HG03108 (cell line): ENCODE measurements at regions not wholly inside any gene's neighbourhood (a gene's known extent, or its start where the extent isn't known, plus 50 kb on each side); places are given as distances from the start of the nearest gene placed in this dataset.

ENCODE experiments used
- ATAC-seq: cut with Tn5 transposase; IDR thresholded peaks from one replicate; pipeline ENCODE4 v1.9.1; 2021; ENCODE audit warnings: moderate library complexity; ENCODE audit not compliant: unreplicated experiment

DNA sequence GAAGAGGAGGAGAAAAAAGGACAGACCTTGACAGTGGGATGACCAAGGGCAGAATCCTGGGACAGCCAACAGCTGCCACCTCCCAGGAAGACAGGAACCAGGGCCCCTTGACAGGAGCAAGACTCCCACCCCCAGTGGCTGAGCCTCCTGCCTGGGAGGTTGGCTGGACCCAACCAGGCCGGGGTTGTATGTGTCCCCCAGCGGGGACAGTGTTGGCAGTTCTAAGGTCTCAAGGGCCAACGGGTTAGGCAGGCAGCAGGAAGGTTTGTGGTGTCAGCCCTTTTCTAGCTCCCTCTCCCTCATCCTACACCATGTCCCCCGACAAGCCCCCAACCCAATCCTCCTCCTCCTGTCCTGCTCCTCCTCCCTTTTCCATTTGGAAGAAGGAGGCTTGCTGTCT is 126.2 kb downstream of the MRM1 start:
- no peak for ATAC-seq

DNA sequence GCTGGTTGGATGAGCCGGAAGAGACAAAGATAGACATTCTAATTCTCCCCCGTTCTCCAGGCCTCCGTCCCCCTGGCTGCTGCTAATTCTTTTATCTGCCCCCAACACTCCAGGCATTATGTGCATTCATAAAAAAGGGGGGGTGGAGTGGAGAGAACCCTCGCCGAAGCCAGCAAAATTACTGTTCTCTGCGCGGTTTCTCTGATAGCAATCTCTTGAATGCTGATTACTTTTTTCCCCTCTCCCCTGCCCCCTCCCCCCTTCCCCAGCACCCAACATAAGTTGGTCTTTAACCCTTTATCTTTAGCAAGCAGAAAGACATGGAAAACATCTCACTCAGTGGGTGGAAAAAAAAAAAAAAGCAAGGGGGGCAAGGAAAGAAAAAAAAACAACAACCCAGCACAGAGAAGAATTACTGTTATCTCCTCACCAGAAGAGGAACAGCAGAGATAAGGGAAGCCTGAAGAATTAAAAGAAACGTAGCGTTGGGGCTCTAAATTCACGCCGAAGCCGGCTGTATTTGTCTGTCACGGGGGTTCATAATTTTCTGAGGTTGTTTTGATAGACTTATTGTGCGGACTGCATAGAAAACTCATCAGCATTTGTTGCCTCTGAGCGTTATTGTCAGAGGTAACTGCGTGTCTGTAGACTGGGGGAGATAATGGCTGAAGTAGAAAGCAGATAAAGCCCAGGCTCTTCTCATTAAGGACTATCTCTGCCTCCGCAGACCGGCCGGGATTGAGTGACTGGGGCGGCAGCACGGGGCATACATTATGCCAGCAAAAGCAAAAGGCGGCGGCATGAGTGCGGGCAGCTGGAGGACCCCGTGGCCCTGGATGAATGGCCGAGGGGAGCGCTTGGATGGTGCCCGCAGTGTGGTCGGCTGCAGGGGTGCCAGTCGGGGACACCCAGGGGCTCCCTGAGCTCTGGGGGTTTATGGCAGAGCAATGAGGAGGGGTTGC is 126.9 kb downstream of the MRM1 start:
- ATAC-seq = no peak

DNA sequence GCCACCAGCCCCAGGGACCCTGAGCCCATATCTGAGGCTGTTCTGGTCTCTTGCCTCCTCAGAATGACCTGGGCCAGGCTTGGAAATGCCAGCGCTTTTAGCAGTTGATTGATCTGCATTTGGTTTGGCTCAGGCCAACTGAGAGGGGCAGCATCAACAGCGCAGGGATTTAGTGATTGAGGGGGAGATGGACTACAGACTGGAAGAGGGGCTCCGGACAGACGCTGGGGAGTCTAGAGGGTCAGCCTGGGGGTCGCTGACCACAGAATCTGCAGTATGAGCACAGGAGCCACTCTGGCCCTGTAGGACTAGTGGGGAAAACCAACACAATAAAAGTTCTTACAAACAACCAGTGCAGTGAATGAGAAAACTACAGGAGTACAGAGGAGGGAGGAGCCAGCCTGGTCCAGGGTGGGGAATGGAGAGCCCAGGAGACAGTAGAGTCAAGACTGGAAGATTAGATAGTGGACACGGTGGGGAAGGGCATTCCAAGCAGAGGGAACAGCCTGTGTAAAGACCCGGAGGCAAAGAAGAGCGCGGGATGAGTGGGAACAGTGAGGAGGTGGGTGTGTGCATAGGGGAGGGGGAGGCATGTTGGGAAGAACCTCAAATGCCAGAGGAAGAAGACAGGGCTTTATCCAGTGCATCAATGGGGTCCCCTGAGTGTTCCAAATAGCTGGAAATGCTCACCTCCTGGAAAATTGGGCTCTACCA is 128.9 kb downstream of the MRM1 start:
- ATAC-seq = no peak

DNA sequence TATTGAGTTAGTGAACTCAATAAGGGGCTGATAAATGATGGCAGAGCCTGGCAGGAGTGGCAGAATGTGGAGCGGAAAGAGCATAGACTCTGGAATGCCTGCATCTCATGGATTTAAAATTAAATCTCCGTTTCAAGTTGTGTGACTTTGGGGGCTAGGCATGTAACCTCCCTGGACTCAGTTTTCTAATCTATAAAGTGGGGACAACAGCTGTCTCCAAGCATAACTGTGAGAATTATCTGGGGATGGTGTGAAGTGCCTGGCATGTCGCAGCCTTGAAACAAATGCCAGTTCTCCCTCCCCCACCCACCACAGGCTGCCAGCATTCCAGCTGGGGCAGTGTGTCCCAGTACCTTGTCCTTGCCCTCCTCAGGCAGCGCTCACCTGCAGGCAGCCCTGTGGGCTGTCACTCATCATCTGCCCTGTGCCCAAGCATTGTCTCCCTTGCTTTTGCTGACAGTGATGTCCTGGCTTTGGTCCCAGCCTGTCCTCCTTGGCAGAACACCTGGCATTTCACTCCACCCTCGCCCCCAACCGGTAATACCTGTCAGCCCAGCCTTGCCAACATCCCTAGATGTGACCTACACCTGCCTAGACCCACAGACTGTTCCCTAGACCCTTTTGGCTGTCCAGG is 129.6 kb downstream of the MRM1 start:
- ATAC-seq = no peak

DNA sequence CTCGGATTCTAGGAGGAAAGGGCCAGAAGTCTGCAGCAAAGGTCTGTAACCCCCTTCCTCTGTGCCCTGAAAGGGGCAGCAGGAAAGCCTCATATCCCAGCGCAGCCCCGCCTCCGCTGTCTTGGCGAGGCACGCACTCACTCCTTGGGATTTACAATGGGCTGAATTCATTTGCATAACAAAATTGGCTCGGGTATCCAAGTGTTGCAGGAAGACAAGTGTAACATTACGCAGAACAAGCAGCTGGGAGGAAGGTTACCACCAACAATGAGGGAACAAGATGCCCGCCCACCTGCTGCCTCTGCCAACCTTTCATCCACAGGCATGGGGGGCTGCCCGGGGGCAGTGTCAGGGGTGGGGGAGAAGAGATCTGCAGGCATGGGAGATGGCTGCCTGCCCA is 130.4 kb downstream of the MRM1 start:
- ATAC-seq = no peak

DNA sequence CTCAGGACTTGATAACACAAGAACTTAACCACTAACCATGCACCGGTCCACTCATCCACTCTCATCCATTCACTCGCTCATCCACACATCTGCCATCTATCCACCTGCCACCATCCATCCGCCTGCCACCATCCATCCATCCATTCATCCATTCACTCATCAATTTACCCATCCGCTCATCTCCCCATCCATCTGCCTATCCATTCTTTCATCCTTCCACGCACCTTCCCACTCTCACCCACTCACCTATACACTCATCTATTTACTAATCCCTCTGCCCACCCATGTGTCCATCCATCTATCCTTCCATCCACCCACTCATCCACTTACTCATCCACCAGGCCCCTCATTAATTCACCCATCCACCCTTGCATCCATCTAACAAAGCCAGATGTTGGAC is 131.0 kb downstream of the MRM1 start:
- no peak for ATAC-seq

DNA sequence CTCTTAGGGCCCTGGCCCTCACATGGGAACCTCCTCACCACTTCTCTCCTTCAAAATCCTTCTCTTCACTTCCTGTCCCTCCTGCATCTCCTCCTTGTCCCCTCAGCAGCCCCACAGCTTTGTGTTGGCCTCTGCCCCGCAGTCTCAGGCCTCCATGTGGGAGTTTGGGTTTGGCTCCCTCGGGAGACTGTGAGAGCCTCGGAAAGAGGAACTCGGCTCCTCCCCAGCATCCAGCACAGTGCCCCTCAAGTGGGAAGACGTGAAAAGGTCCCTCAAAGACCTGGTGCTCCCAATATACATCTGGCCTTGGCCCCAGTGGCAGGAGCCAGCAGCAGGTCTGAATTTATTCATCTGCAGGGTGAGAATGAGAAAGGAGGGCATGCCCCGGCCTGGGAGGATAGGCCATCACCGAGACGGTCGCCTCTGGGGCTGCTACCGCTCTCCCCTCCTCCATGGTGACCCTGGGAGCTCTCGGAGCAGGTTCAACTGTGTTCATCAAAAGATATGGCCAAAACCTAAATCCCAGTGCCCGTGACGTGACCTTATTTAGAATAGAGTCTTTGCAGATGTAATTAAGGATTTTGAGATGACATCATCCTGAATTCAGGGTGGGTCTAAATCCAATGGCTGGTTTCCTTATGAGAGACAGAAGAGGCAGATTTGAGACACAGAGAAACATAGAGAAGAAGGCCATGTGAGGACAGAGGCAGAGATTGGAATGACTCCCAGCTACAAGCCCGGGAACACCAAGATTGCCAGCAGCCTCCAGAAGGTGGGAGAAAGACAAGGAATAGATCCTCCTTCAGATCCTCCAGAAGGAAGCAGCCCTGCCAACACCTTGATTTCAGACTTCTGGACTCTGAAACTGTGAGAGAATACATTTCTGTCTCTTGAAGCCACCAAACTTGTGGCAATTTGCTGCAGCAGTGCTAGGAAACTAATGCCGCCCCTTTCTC is 135.1 kb downstream of the MRM1 start:
- no peak for ATAC-seq

DNA sequence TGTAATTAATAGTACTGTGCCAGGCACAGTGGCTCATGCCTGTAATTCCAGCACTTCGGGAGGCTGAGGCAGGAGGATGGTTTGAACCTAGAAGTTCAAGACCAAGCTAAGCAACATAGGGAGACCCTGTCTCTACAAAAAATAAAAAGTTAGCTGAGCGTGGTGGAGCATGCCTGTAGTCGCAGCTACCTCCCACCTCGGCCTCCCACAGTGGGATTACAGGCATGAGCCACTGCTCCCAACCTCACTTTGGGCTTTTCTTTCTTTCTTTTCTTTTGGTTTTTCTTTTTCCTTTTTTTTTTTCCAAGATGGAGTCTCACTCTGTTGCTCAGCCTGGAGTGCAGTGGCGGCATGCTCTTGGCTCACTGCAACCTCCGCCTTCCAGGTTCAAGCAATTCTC is 137.8 kb downstream of the MRM1 start:
- ATAC-seq = no peak

DNA sequence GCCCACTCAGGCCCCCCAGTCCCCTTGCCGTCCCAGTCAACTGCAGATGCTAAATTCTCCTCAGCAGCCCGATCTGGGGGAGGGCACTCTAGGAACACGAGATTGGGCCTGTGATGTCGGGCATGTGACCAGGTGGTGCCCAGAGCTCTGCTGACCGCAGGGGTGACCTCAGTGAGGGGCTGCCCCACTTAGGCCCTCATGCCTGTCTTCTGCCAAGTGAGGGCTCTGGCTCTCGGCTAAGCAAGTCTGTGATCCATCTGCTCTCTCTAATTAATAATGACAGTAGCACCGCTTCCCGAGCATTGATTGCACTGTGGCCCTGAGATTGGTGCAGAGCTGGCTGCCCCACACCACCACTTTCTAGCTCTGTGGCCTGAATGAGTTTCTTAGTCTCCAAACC is 138.8 kb downstream of the MRM1 start:
- no peak for ATAC-seq

DNA sequence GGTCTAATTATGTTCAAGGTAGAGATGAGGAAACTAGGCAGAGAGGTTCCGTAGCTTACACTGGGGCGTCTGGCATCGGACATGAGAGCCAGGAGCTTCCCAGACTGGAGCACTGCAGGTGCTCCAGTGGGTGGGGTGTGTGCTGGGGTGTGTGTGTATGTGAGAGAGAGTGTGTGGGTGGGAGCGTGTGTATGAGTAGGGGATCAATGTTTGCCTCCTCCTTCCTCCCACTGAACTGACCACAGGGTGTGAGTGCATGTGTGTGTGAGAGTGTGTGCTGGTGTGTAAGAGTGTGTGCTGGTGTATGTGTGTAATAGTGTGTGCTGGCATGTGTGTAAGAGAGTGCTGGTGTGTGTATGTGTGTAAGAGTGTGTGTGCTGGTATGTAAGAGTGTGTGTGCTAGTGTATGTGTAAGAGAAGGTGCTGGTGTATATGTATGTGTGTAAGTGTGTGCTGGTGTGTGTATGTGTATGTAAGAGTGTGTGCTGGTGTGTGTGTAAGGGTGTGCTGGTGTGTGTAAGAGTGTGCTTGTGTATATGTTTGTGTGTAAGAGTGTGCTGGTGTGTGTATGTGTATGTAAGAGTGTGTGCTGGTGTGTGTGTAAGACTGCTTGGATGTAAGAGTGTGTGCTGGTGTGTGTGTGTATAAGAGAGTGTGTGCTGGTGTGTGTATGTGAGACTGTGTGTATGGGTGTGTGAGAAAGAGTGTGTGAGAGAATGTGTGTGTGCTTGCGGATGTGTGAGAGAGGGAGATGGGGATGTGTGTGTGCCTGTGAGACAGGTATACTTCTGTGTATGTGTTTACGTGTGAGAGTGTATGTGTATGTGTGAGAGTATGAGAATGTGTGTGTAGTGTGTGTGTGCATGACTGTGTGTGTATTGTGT is 139.9 kb downstream of the MRM1 start:
- ATAC-seq = no peak

DNA sequence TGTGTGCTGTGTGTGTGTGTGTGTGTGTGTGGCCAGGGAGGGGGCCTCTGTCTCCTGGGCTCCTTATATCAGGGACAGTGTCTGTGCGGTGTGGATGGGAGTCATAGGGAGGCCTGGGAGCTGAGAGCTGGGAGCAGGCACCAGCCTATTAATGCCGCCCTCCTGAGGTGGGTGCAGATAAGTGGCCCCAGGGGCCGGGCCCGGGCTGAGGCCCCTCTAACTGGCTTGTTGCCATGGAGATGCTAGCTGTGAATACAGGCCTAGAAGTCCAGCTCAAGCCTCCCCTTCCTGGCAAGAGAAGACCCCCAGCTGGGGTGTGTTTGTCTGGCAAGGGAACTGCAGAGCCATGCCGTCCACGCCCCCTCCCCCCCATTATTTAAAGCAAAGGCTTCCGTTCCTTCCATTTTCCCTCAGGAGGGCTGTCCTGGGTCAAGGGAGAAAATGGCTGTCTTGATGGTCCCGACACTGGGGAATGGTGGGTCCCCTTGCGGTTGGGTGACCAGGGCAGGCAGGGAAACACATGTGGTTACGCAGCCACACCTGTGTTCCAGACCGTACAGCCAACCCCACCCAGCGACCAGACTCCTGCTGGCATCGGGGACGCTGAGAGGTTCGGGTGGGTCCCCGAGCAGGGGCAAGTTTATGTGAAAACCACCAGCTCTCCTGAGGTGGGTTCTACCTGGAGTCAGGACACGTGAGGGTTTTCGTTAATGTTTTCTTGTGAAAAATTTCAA is 141.1 kb downstream of the MRM1 start:
- ATAC-seq = no peak

DNA sequence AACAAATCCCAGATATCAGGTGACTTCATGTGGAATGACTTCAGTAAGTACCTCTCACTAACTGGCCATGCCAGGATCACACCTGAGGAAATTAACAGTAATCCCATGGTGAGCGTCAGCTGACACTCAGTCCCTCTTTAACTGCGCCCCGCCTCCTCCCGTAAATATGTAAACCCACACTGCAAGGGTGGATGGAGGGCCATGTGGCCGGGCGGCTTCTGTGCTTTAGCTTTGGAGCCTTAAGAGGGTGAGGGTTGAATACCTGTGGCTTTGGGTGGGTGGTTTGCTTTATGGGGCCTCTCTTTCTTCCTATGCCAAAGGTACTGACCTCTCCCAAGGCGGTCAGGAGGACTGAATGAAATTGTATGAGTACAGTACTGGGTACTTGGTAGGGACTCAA is 141.7 kb downstream of the MRM1 start:
- ATAC-seq = no peak

DNA sequence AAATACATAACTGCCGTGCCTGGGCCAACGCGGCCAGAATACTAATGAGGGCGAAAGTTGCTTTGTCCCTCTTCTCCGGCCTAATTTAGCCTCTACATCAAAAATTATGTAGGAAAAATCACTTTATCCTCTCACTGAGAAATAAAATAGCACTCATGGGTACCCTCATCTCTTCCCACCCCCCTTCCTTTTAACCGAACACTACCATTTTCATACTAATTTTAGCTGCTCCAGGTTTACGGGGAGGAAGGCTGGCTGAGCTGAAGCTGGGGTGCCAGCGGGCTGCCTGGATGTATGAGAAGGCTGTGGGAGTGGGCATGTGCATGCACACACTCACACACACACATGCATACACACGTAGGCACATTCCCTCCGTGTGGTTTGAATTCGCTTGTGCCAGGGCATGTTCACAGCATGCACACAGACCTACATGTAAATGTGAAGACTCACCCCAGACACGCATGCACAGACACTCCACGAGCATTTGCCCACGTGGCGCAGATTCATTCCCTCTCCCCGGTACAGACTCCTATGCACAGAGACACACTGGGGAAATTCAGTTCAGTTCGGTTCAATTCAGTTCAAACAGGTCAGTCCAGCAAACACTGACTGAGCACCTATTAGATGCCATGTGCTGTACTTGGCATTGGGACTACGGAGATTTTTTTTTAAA is 145.1 kb downstream of the MRM1 start:
- no peak for ATAC-seq

DNA sequence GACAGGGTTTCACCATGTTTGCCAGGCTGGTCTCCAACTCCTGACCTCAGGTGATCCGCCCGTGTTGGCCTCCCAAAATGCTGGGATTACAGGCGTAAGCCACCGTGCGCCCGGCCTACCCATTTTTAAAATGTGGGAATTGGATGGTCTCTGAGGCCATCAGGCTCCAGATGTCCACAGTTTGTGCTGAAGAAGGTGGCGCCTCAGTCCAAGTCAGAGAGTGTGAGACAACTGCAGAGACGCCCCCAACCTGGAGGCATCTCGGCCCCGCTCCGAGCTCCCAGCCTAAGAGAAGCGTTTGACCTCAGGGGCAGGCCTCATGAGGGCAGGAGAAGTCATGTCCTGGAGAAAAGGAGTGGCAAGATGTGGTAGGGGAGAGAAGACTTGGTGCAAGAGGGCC is 146.5 kb downstream of the MRM1 start:
- no peak for ATAC-seq

DNA sequence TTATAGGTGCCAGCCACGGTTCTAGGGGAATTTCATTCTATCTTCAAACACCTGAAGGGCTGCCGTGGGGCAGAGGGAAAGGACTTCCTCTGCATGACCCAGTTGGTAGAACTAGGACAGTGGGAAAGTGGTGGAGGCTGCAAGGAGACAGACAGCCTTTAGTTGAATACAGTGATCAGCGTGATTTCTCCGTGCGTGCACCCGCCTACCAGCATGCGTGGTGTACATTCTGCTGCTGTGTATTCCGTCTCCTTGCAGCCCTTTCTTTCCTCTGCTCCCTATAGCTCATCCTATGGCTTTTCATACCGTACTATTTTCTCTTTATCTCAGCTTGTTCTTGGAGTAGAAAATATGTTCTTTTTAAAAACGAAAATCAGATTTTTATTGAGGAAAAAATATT is 146.9 kb downstream of the MRM1 start:
- ATAC-seq = no peak

DNA sequence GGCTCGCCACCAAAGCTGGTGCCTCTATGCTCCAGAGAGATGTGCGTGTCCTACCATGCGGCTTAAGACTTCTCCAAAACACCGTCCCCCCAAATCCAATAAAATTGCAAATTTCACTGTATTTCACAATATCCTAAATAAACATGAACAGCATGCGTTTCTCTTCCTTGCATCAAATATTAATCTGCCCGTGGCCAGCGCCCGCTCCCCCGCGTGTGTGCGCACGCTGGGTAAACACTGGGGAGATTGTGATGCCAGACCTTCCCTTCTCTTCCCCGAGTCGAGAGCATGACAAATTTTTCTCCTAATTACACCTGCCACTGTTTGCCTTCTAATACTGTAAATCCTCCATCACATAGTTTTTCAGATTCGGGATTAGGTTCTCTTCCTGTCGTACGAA is 148.1 kb downstream of the MRM1 start:
- ATAC-seq = no peak

DNA sequence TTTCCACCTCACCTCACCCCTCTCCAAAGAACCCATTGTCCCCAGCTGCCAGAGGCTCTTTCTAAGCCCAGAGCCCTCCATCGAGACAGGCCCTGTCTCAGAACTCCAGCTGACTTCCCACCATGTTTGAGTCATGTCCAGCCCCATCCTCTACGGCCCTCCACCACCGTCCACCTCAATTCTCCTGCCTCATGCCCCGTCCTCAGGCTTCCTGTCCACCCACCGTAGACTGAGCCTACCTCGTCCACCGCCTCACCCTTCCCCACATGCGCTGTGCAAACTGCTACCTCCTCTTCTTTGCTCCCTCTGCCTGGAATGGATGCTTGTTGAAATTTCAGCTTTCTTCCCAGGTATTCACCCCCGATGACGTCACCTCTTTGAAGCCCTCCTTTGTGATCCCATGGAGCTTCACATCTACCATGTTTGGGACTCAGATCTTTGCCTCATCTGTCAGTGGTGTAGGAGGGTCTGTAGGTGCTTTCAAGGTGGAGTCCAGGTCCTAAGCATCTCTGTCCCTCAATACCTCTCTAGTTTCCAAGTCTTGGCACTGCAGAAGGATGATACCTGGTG is 149.0 kb downstream of the MRM1 start:
- no peak for ATAC-seq
